ENCODE measurements at regions not wholly inside any gene's neighbourhood (a gene's known extent, or its start where the extent isn't known, plus 50 kb on each side); places are given as distances from the start of the nearest gene placed in this dataset.

GRCh38 chr16:79312502-79312901 lies 288.0 kb downstream of the MAF start:
- in situ Hi-C loops (cut with MboI; ENCODE audit: low sequenced_read_pairs, unreplicated experiment): no loop called here
- no peak for TF ChIP-seq CTCF (IDR thresholded peaks at IDR 0.05; ENCODE audit: borderline replicate concordance, control extremely low read depth, extremely low read depth, insufficient read depth, missing control alignments)
- DNase-seq (ENCODE audit: low spot score): no peak

GRCh38 chr16:79310710-79311109 lies 289.8 kb downstream of the MAF start:
- DNase-seq (ENCODE audit: low spot score): no peak
- TF ChIP-seq CTCF (IDR thresholded peaks at IDR 0.05; ENCODE audit: borderline replicate concordance, control extremely low read depth, extremely low read depth, insufficient read depth, missing control alignments): no peak
- in situ Hi-C loops (cut with MboI; ENCODE audit: low sequenced_read_pairs, unreplicated experiment): no loop called here

GRCh38 chr16:79309606-79310005 lies 290.9 kb downstream of the MAF start:
- in situ Hi-C loops (cut with MboI; ENCODE audit: low sequenced_read_pairs, unreplicated experiment): no loop called here
- TF ChIP-seq CTCF (IDR thresholded peaks at IDR 0.05; ENCODE audit: borderline replicate concordance, control extremely low read depth, extremely low read depth, insufficient read depth, missing control alignments): no peak
- DNase-seq (ENCODE audit: low spot score): no peak

- no peak for DNase-seq (ENCODE audit: low spot score)
- in situ Hi-C loops (cut with MboI; ENCODE audit: low sequenced_read_pairs, unreplicated experiment): no loop called here
- no peak for TF ChIP-seq CTCF (IDR thresholded peaks at IDR 0.05; ENCODE audit: borderline replicate concordance, control extremely low read depth, extremely low read depth, insufficient read depth, missing control alignments)
Measured at GRCh38 chr16:79307214-79307613, 293.3 kb downstream of the MAF start.

GRCh38 chr16:79305074-79305473 lies 295.5 kb downstream of the MAF start:
- TF ChIP-seq CTCF (IDR thresholded peaks at IDR 0.05; ENCODE audit: borderline replicate concordance, control extremely low read depth, extremely low read depth, insufficient read depth, missing control alignments): no peak
- in situ Hi-C loops (cut with MboI; ENCODE audit: low sequenced_read_pairs, unreplicated experiment): no loop called here

GRCh38 chr16:79303959-79304387 lies 296.6 kb downstream of the MAF start:
- DNase-seq (ENCODE audit: low spot score): no peak
- in situ Hi-C loops (cut with MboI; ENCODE audit: low sequenced_read_pairs, unreplicated experiment): no loop called here
- no peak for TF ChIP-seq CTCF (IDR thresholded peaks at IDR 0.05; ENCODE audit: borderline replicate concordance, control extremely low read depth, extremely low read depth, insufficient read depth, missing control alignments)

More at GRCh38 chr16:79305074-79305473, 295.5 kb downstream of the MAF start:
- no peak for DNase-seq (ENCODE audit: low spot score)

GRCh38 chr16:79303206-79303605 lies 297.3 kb downstream of the MAF start:
- no peak for TF ChIP-seq CTCF (IDR thresholded peaks at IDR 0.05; ENCODE audit: borderline replicate concordance, control extremely low read depth, extremely low read depth, insufficient read depth, missing control alignments)
- in situ Hi-C loops (cut with MboI; ENCODE audit: low sequenced_read_pairs, unreplicated experiment): no loop called here
- DNase-seq (ENCODE audit: low spot score): no peak

Data from GM13976 (cell line).